SK-N-SH (cell line): ENCODE measurements at regions not wholly inside any gene's neighbourhood (a gene's known extent, or its start where the extent isn't known, plus 50 kb on each side); places are given as distances from the start of the nearest gene placed in this dataset.

Experiments
- CTCF ChIA-PET: fragments of 300-600, 350-600 bp; formaldehyde crosslinking; extraction: SDS; loops from one replicate; lab custom pipeline; 2021; lab: Yijun Ruan, JAX
- POLR2A ChIA-PET: fragments of 350-600 bp; sonication (Branson Sonifier 250); formaldehyde crosslinking; extraction: SDS; loops from one replicate; lab custom pipeline; 2020; ENCODE audit warnings: antibody characterized with exemption, inconsistent platforms; lab: Yijun Ruan, JAX
- DNase-seq: peaks from one replicate; pipeline ENCODE4 v3.0.0; 2012
- H2AFZ ChIP-seq: fragments of 200-600 bp; sonication (generic); 2 replicates; pipeline ENCODE4 v1.8.1; 2016; ENCODE audit warnings: antibody characterized with exemption, mild to moderate bottlenecking, low read depth
- H3F3A ChIP-seq: fragments of 200-600 bp; sonication (generic); replicated peaks from 2 replicates; pipeline ENCODE3; 2016; ENCODE audit warnings: antibody characterized with exemption, mild to moderate bottlenecking; ENCODE audit not compliant: insufficient read depth
- H3K27ac ChIP-seq, 2 experiments: fragments of 200-500 bp in 1 of 2; fragments of 200-600 bp in 1 of 2; sonication (Bioruptor generic) in 1 of 2; sonication (generic), shearing (Covaris generic) in 1 of 2; 2 replicates each; pipeline versions ENCODE4 v1.5.1 to v1.6.1; 2014 to 2016; ENCODE audit warnings: low read depth in 2 of 2, inconsistent platforms in 1 of 2, low read length in 1 of 2, mild to moderate bottlenecking in 1 of 2, mixed read lengths in 1 of 2
- H3K27me3 ChIP-seq: fragments of 200-600 bp; sonication (generic), shearing (Covaris generic); 2 replicates; pipeline ENCODE4 v1.6.1; 2016; ENCODE audit warnings: mixed run types; ENCODE audit not compliant: insufficient read depth
- H3K36me3 ChIP-seq, 2 experiments: fragments of 200-500 bp in 1 of 2; fragments of 200-600 bp in 1 of 2; sonication (Bioruptor generic) in 1 of 2; sonication (generic) in 1 of 2; replicated peaks in 1 of 2; 2 replicates each; pipeline versions ENCODE3 to v1.5.1; 2014 to 2016; ENCODE audit warnings: low read length in 1 of 2, mild to moderate bottlenecking in 1 of 2; ENCODE audit not compliant: insufficient read depth in 2 of 2, control insufficient read depth in 1 of 2
- H3K4me1 ChIP-seq, 2 experiments: fragments of 200-500 bp in 1 of 2; fragments of 200-600 bp in 1 of 2; sonication (Bioruptor generic) in 1 of 2; sonication (generic), shearing (Covaris generic) in 1 of 2; 2 replicates each; pipeline versions ENCODE4 v1.5.1 to v1.6.1; 2014 to 2016; ENCODE audit warnings: low read depth in 1 of 2, low read length in 1 of 2, mixed run types in 1 of 2; ENCODE audit not compliant: insufficient read depth in 2 of 2, control insufficient read depth in 1 of 2
- H3K4me2 ChIP-seq: fragments of 200-600 bp; sonication (generic), shearing (Covaris generic); 2 replicates; pipeline ENCODE4 v1.6.1; 2017; ENCODE audit warnings: mixed run types
- H3K4me3 ChIP-seq, 2 experiments: fragments of 200-500 bp in 1 of 2; fragments of 200-600 bp in 1 of 2; sonication (Bioruptor generic) in 1 of 2; sonication (generic), shearing (Covaris generic) in 1 of 2; 2 replicates each; pipeline versions ENCODE4 v1.5.1 to v1.8.1; 2014 to 2016; ENCODE audit warnings: low read depth in 2 of 2, inconsistent platforms in 1 of 2, low read length in 1 of 2, mild to moderate bottlenecking in 1 of 2, mixed read lengths in 1 of 2, moderate library complexity in 1 of 2
- H3K79me2 ChIP-seq: fragments of 200-600 bp; sonication (generic); 2 replicates; pipeline ENCODE4 v1.8.1; 2017; ENCODE audit warnings: mild to moderate bottlenecking; ENCODE audit not compliant: insufficient read depth
- H3K9ac ChIP-seq: fragments of 200-600 bp; sonication (generic); 2 replicates; pipeline ENCODE4 v1.6.1; 2017; ENCODE audit warnings: mixed run types
- H3K9me2 ChIP-seq: fragments of 200-600 bp; sonication (generic); 2 replicates; pipeline ENCODE4 v1.6.1; 2017; ENCODE audit warnings: mixed run types
- H3K9me3 ChIP-seq: fragments of 200-600 bp; sonication (generic); 2 replicates; pipeline ENCODE4 v1.6.1; 2017; ENCODE audit warnings: mixed run types, mild to moderate bottlenecking, moderate library complexity
- H4K20me1 ChIP-seq: fragments of 200-600 bp; sonication (generic); 2 replicates; pipeline ENCODE4 v1.6.1; 2017; ENCODE audit warnings: mild to moderate bottlenecking, mixed run types; ENCODE audit not compliant: insufficient read depth
- CHD2 ChIP-seq: fragments of 150-350 bp; IDR thresholded peaks from 2 replicates; pipeline ENCODE4 v1.6.1; 2018; ENCODE audit warnings: low read length; ENCODE audit not compliant: partially characterized antibody
- EP300 ChIP-seq, 2 experiments: IDR thresholded peaks; 2 replicates each; pipeline versions ENCODE4 v1.4.0 to v1.6.1; 2012; ENCODE audit warnings: borderline replicate concordance in 1 of 2, low read depth in 1 of 2, low read length in 1 of 2
- EZH2phosphoT487 ChIP-seq: fragments of 200-600 bp; sonication (generic); IDR thresholded peaks from 2 replicates; pipeline ENCODE4 v1.6.1; 2017; ENCODE audit warnings: low read depth, mixed run types, mild to moderate bottlenecking, antibody characterized with exemption, moderate library complexity, borderline replicate concordance
- FOSL2 ChIP-seq: IDR thresholded peaks from 2 replicates; pipeline ENCODE4 v1.4.0; 2012; ENCODE audit warnings: low read depth, mild to moderate bottlenecking, moderate library complexity, borderline replicate concordance
- IRF3 ChIP-seq: fragments of 150-350 bp; IDR thresholded peaks from 2 replicates; pipeline ENCODE4 v1.6.1; 2016; ENCODE audit warnings: mild to moderate bottlenecking, low read depth, low read length
- MAX ChIP-seq: IDR thresholded peaks from 2 replicates; pipeline ENCODE4 v1.4.0; 2012; ENCODE audit warnings: low read depth
- NFIC ChIP-seq: IDR thresholded peaks from 2 replicates; pipeline ENCODE4 v1.4.0; 2012; ENCODE audit warnings: borderline replicate concordance
- PBX3 ChIP-seq: IDR thresholded peaks from 2 replicates; pipeline ENCODE4; 2012
- RAD21 ChIP-seq: IDR thresholded peaks from 2 replicates; pipeline ENCODE4 v1.6.1; 2012; ENCODE audit warnings: mild to moderate bottlenecking, low read length
- REST ChIP-seq: IDR thresholded peaks from 2 replicates; pipeline ENCODE4 v1.6.1; 2012; ENCODE audit warnings: mild to moderate bottlenecking, low read depth, low read length, moderate library complexity
- RXRA ChIP-seq: IDR thresholded peaks from 2 replicates; pipeline ENCODE4 v1.4.0; 2012; ENCODE audit warnings: low read depth, mild to moderate bottlenecking, borderline replicate concordance
- TAF1 ChIP-seq: IDR thresholded peaks from 2 replicates; pipeline ENCODE4 v1.6.1; 2012; ENCODE audit warnings: low read depth, mild to moderate bottlenecking, low read length, moderate library complexity, borderline replicate concordance
- TCF12 ChIP-seq: IDR thresholded peaks from 2 replicates; pipeline ENCODE4 v1.4.0; 2012
- YY1 ChIP-seq: IDR thresholded peaks from 2 replicates; pipeline ENCODE4 v1.4.0; 2012; ENCODE audit warnings: low read depth, mild to moderate bottlenecking
- ZBTB33 ChIP-seq: IDR thresholded peaks from 2 replicates; pipeline ENCODE4 v1.4.0; 2012; ENCODE audit warnings: low read depth, borderline replicate concordance
- WGBS: methylation state at CpG from one replicate; pipeline ENCODE4 v1.1.6; 2017; ENCODE audit warnings: low lambda C conversion rate; 5-methylcytosine and 5-hydroxymethylcytosine counted together

- no peak for TF ChIP-seq REST
- TF ChIP-seq TCF12: peak; percentile 54
- TF ChIP-seq YY1: no peak
- peak; percentile 65 for TF ChIP-seq FOSL2
- TF ChIP-seq NFIC: no peak
- TF ChIP-seq RXRA: no peak
- no peak for TF ChIP-seq RAD21
- no peak for TF ChIP-seq ZBTB33
- no peak for TF ChIP-seq IRF3
- peak in 1 of 2 experiments; percentile 51; a peak in 1 of 4 replicates for TF ChIP-seq EP300 (IDR thresholded peaks at IDR 0.05; ENCODE audit: borderline replicate concordance in 1 of 2, low read depth in 1 of 2, low read length in 1 of 2)
- peak; percentile 39 for TF ChIP-seq PBX3
These were observed 199.9 kb downstream of the TMA16 start (continued) for GRCh38 chr4:163694385-163694784.

GRCh38 chr4:163697121-163697520, 202.6 kb downstream of the TMA16 start:
- 7% methylated on average over 3 of the region's 3 CpGs for whole genome bisulfite sequencing
- no peaks in the 10 kb centered on the region for H4K20me1 ChIP-seq
- peak overlapping the region; percentile 35; the same call in 1 of the 2 replicates for H2AFZ ChIP-seq
- ChIA-PET CTCF (interaction anchor here (0.6 to 1.1 kb wide), 2 partner anchors 19 to 324 kb away, joined by 3 read pairs; no protein-coding TSS in a partner anchor), POLR2A (no interaction called here)
- no peak for DNase-seq
- H3K9me3 ChIP-seq: no peaks in the 10 kb centered on the region
- no peaks in the 10 kb centered on the region for H3K79me2 ChIP-seq
- peaks cover 0 to 5% of the 10 kb centered on the region in 2 experiments; a peak in 2 of 4 replicates for H3K4me1 ChIP-seq
- H3K27me3 ChIP-seq: no peaks in the 10 kb centered on the region
- no peak overlapping the region for H3K9ac ChIP-seq
- no peak overlapping the region for H3K4me2 ChIP-seq
- no peak overlapping the region for H3K4me3 ChIP-seq
- H3K9me2 ChIP-seq: 0 out of 2 replicates have a peak, but pooled peaks cover 2% of the 10 kb centered on the region
- no peaks in the 10 kb centered on the region for H3K36me3 ChIP-seq
- peaks cover 22% of the 10 kb centered on the region for H3F3A ChIP-seq
- H3K27ac ChIP-seq: no peak overlapping the region; a peak in 1 of 4 replicates
- TF ChIP-seq MAX (no peak), ZBTB33 (no peak), REST (no peak), EZH2phosphoT487 (no peak), TAF1 (no peak), CHD2 (no peak), YY1 (no peak), NFIC (no peak)
